ENCODE measurements at regions not wholly inside any gene's neighbourhood (a gene's known extent, or its start where the extent isn't known, plus 50 kb on each side); places are given as distances from the start of the nearest gene placed in this dataset.

DNA sequence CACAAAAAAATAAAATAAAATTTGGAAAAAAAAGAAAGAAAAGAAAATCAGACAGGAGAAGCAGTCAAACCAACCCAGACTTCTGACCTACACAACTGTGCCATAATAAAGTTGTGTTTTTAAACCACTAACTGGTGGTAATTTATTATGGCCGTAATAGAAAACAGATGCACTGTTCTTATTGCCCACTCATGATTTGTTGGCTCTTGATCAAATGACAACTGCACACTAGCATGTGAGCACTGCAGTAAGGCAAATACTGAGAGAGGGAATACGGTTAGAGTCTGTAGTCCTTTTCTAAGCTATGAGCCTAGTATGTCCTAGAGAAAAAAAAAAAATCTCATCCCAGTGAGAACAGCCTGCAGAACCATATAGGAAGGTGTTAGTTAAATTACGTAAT lies 61.2 kb upstream of the TNR start:
- TF ChIP-seq, protein P1, sequence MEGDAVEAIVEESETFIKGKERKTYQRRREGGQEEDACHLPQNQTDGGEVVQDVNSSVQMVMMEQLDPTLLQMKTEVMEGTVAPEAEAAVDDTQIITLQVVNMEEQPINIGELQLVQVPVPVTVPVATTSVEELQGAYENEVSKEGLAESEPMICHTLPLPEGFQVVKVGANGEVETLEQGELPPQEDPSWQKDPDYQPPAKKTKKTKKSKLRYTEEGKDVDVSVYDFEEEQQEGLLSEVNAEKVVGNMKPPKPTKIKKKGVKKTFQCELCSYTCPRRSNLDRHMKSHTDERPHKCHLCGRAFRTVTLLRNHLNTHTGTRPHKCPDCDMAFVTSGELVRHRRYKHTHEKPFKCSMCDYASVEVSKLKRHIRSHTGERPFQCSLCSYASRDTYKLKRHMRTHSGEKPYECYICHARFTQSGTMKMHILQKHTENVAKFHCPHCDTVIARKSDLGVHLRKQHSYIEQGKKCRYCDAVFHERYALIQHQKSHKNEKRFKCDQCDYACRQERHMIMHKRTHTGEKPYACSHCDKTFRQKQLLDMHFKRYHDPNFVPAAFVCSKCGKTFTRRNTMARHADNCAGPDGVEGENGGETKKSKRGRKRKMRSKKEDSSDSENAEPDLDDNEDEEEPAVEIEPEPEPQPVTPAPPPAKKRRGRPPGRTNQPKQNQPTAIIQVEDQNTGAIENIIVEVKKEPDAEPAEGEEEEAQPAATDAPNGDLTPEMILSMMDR (IDR thresholded peaks at IDR 0.05; ENCODE audit: insufficient read depth, low read depth, low read length) = no peak
- no peak for TF ChIP-seq EZH2 (IDR thresholded peaks at IDR 0.05; ENCODE audit: insufficient read depth, low read length)
